IMR-90 (cell line): ENCODE measurements at regions not wholly inside any gene's neighbourhood (a gene's known extent, or its start where the extent isn't known, plus 50 kb on each side); places are given as distances from the start of the nearest gene placed in this dataset.

Experiments used
- ATAC-seq: fragments of 200-7000 bp; cut with Tn5 transposase; 2 replicates; pipeline ENCODE4 v1.9.1; 2020; ENCODE audit warnings: low read depth, mild to moderate bottlenecking, moderate library complexity
- BruUV-seq: library from RNA; stranded (reverse); fragments of 400-500 nt; replicated peaks from 2 replicates; lab custom pipeline; 2021; lab: Mats Ljungman, UMichigan
- CTCF ChIA-PET: fragments of 300-600 bp; formaldehyde crosslinking; extraction: SDS; loops from one replicate; lab custom pipeline; 2021; ENCODE audit warnings: antibody characterized with exemption; lab: Yijun Ruan, JAX
- POLR2A ChIA-PET: fragments of 300-600 bp; sonication (Branson Sonifier 250); formaldehyde crosslinking; loops from one replicate; lab custom pipeline; 2022; ENCODE audit warnings: antibody characterized with exemption; ENCODE audit not compliant: unreplicated experiment; lab: Charles Lee
- DNase-seq: peaks from one replicate; pipeline ENCODE4 v3.0.0; 2013
- H2AFZ ChIP-seq: replicated peaks from 2 replicates; pipeline ENCODE3; 2013; ENCODE audit warnings: low read length, mild to moderate bottlenecking; ENCODE audit not compliant: poor library complexity
- H2AK5ac ChIP-seq: 2 replicates; pipeline ENCODE4 v1.6.1; 2013; ENCODE audit warnings: low read depth, low read length, inconsistent platforms
- H2AK9ac ChIP-seq: replicated peaks from 2 replicates; pipeline ENCODE3; 2013; ENCODE audit warnings: mild to moderate bottlenecking, low read depth, low read length, moderate library complexity; ENCODE audit not compliant: poor library complexity
- H2BK120ac ChIP-seq: 2 replicates; pipeline ENCODE4 v1.6.1; 2013; ENCODE audit warnings: low read depth, low read length, inconsistent platforms
- H2BK15ac ChIP-seq: 3 replicates; pipeline ENCODE4 v1.6.1; 2013; ENCODE audit warnings: low read depth, low read length, inconsistent platforms
- H2BK20ac ChIP-seq: 2 replicates; pipeline ENCODE4 v1.6.1; 2013; ENCODE audit warnings: low read depth, mild to moderate bottlenecking, inconsistent platforms, low read length, moderate library complexity
- H2BK5ac ChIP-seq: 2 replicates; pipeline ENCODE4 v1.6.1; 2013; ENCODE audit warnings: mild to moderate bottlenecking, low read depth, low read length, inconsistent platforms; ENCODE audit not compliant: poor library complexity, severe bottlenecking
- H3K14ac ChIP-seq: replicated peaks from 2 replicates; pipeline ENCODE4 v1.6.1; 2013; ENCODE audit warnings: low read depth, low read length, inconsistent platforms
- H3K18ac ChIP-seq: 2 replicates; pipeline ENCODE4 v1.6.1; 2013; ENCODE audit warnings: low read depth, low read length, control low read depth
- H3K23ac ChIP-seq: 2 replicates; pipeline ENCODE4 v1.6.1; 2013; ENCODE audit warnings: low read depth, low read length, inconsistent platforms
- H3K27ac ChIP-seq: 2 replicates; pipeline ENCODE4 v1.5.1; 2013; ENCODE audit warnings: mild to moderate bottlenecking, control low read depth, low read length; ENCODE audit not compliant: insufficient read depth
- H3K27me3 ChIP-seq: 2 replicates; pipeline ENCODE4 v1.6.1; 2013; ENCODE audit warnings: low read length; ENCODE audit not compliant: control insufficient read depth, insufficient read depth
- H3K36me3 ChIP-seq: 2 replicates; pipeline ENCODE4 v1.6.1; 2013; ENCODE audit warnings: low read length, mixed read lengths; ENCODE audit not compliant: control insufficient read depth, insufficient read depth
- H3K4ac ChIP-seq: 2 replicates; pipeline ENCODE4 v1.6.1; 2013; ENCODE audit warnings: low read depth, low read length, inconsistent platforms
- H3K4me1 ChIP-seq: 2 replicates; pipeline ENCODE4 v1.6.1; 2013; ENCODE audit warnings: low read length, mixed read lengths; ENCODE audit not compliant: control insufficient read depth, insufficient read depth
- H3K4me2 ChIP-seq: 2 replicates; pipeline ENCODE4 v1.6.1; 2013; ENCODE audit warnings: low read depth, mild to moderate bottlenecking, control low read depth, low read length, moderate library complexity
- H3K4me3 ChIP-seq: 2 replicates; pipeline ENCODE4 v1.5.1; 2013; ENCODE audit warnings: low read depth, mild to moderate bottlenecking, control low read depth, low read length, moderate library complexity; ENCODE audit not compliant: insufficient read depth
- H3K56ac ChIP-seq: 2 replicates; pipeline ENCODE4 v1.6.1; 2013; ENCODE audit warnings: low read length, inconsistent platforms; ENCODE audit not compliant: insufficient read depth; ENCODE audit errors: extremely low read depth
- H3K79me1 ChIP-seq, 2 experiments: 2 replicates each; pipeline ENCODE4 v1.6.1; 2013; ENCODE audit warnings: low read length in 2 of 2, inconsistent platforms in 1 of 2, low read depth in 1 of 2
- H3K9ac ChIP-seq: 2 replicates; pipeline ENCODE4 v1.6.1; 2013; ENCODE audit warnings: low read depth, low read length, control low read depth
- H3K9me1 ChIP-seq: 2 replicates; pipeline ENCODE4 v1.6.1; 2013; ENCODE audit warnings: low read length, inconsistent platforms; ENCODE audit not compliant: insufficient read depth
- H3K9me3 ChIP-seq: 2 replicates; pipeline ENCODE4 v1.6.1; 2013; ENCODE audit warnings: low read length; ENCODE audit not compliant: control insufficient read depth, insufficient read depth
- H4K20me1 ChIP-seq: 2 replicates; pipeline ENCODE4 v1.6.1; 2013; ENCODE audit warnings: low read length, inconsistent platforms; ENCODE audit not compliant: insufficient read depth
- H4K5ac ChIP-seq: 2 replicates; pipeline ENCODE4 v1.6.1; 2013; ENCODE audit warnings: mild to moderate bottlenecking, low read depth, low read length, control low read depth
- H4K8ac ChIP-seq, 2 experiments: 2 replicates each; pipeline ENCODE4 v1.6.1; 2013; ENCODE audit warnings: low read depth in 2 of 2, low read length in 2 of 2, control low read depth in 1 of 2, inconsistent platforms in 1 of 2
- H4K91ac ChIP-seq: 2 replicates; pipeline ENCODE4 v1.6.1; 2013; ENCODE audit warnings: low read depth, low read length, inconsistent platforms; ENCODE audit not compliant: insufficient read depth
- BHLHE40 ChIP-seq: fragments of 150-350 bp; IDR thresholded peaks from 2 replicates; pipeline ENCODE4 v1.6.1; 2016; ENCODE audit warnings: mild to moderate bottlenecking, low read depth, low read length
- CEBPB ChIP-seq: IDR thresholded peaks from 2 replicates; pipeline ENCODE4 v1.6.1; 2012; ENCODE audit warnings: low read depth, low read length, improper control_type of control experiment
- CHD1 ChIP-seq: IDR thresholded peaks from 2 replicates; pipeline ENCODE4 v1.6.1; 2012; ENCODE audit warnings: low read depth, low read length, improper control_type of control experiment
- CTCF ChIP-seq: conservative IDR thresholded peaks from 2 replicates; pipeline ENCODE4 v1.5.1; 2012; ENCODE audit warnings: mild to moderate bottlenecking, low read depth, low read length, improper control_type of control experiment
- ELK1 ChIP-seq: fragments of 150-350 bp; IDR thresholded peaks from 2 replicates; pipeline ENCODE4 v1.6.1; 2016; ENCODE audit warnings: low read depth, mild to moderate bottlenecking, low read length, moderate library complexity, borderline replicate concordance
- FOS ChIP-seq: fragments of 150-350 bp; IDR thresholded peaks from 2 replicates; pipeline ENCODE4 v1.6.1; 2016; ENCODE audit warnings: low read depth, low read length
- MAFK ChIP-seq: IDR thresholded peaks from 2 replicates; pipeline ENCODE4 v1.6.1; 2012; ENCODE audit warnings: low read depth, low read length, improper control_type of control experiment
- MAZ ChIP-seq: IDR thresholded peaks from 2 replicates; pipeline ENCODE4 v1.6.1; 2012; ENCODE audit warnings: low read depth, mild to moderate bottlenecking, low read length, improper control_type of control experiment, moderate library complexity, borderline replicate concordance
- MXI1 ChIP-seq: IDR thresholded peaks from 2 replicates; pipeline ENCODE4 v1.6.1; 2012; ENCODE audit warnings: low read depth, mild to moderate bottlenecking, low read length, moderate library complexity, borderline replicate concordance
- NFE2L2 ChIP-seq: fragments of 150-350 bp; IDR thresholded peaks from 2 replicates; pipeline ENCODE4 v1.6.1; 2016; ENCODE audit warnings: low read depth, mild to moderate bottlenecking, low read length
- POLR2A ChIP-seq: IDR thresholded peaks from 2 replicates; pipeline ENCODE4 v1.6.1; 2012; ENCODE audit warnings: mild to moderate bottlenecking, low read depth, low read length
- RAD21 ChIP-seq: IDR thresholded peaks from 2 replicates; pipeline ENCODE4 v1.6.1; 2012; ENCODE audit warnings: low read length, improper control_type of control experiment
- RCOR1 ChIP-seq: IDR thresholded peaks from 2 replicates; pipeline ENCODE4 v1.6.1; 2012; ENCODE audit warnings: mild to moderate bottlenecking, low read length, improper control_type of control experiment; ENCODE audit not compliant: insufficient replicate concordance
- RFX5 ChIP-seq: IDR thresholded peaks from 2 replicates; pipeline ENCODE4 v1.8.0; 2012; ENCODE audit warnings: low read depth, mild to moderate bottlenecking, low read length, moderate library complexity
- SMC3 ChIP-seq: fragments of 150-350 bp; IDR thresholded peaks from 2 replicates; pipeline ENCODE4 v1.6.1; 2016; ENCODE audit warnings: low read depth, mild to moderate bottlenecking, antibody characterized with exemption, low read length, moderate library complexity
- USF2 ChIP-seq: fragments of 150-350 bp; IDR thresholded peaks from 2 replicates; pipeline ENCODE4 v1.6.1; 2017; ENCODE audit warnings: mild to moderate bottlenecking, antibody characterized with exemption, low read length, low read depth
- WGBS, 2 experiments: methylation state at CpG; one replicate each; pipeline versions ENCODE4 v1.1.5 to v1.1.7; 2013; ENCODE audit warnings: missing lambda C conversion rate in 2 of 2; ENCODE audit not compliant: insufficient read length in 1 of 2; ENCODE audit errors: extremely low coverage in 2 of 2; 5-methylcytosine and 5-hydroxymethylcytosine counted together
- dilution Hi-C: fragments of 300-500 bp; cut with HindIII; formaldehyde crosslinking; loops from one replicate; pipeline ENCODE4 v1.14.3; 2018; ENCODE audit warnings: low sequenced_read_pairs; ENCODE audit not compliant: unreplicated experiment
- in situ Hi-C: fragments of 300-500 bp; cut with MboI; formaldehyde crosslinking; loops from 3 replicates; pipeline ENCODE4 v1.14.3; 2019; ENCODE audit warnings: low sequenced_read_pairs, inconsistent platforms, mixed read lengths
- intact Hi-C: fragments of 100-400 bp; cut with micrococcal nuclease; formaldehyde crosslinking; loops from 2 replicates; pipeline ENCODE4 v1.10.0; 2022

GRCh38 chr2:204061241-204061640, 124.7 kb downstream of the ICOS start:
- Histone ChIP-seq H2AFZ (no peak overlapping the region), H3K4me2 (no peak overlapping the region), H3K18ac (no peak overlapping the region), H4K8ac (no peak overlapping the region), H3K56ac (no peak overlapping the region), H3K9me3 (no peaks in the 10 kb centered on the region), H3K23ac (no peak overlapping the region), H4K91ac (no peak overlapping the region), H2BK20ac (no peak overlapping the region), H3K4ac (no peak overlapping the region), H3K9me1 (no peaks in the 10 kb centered on the region), H3K4me1 (no peaks in the 10 kb centered on the region), H2BK120ac (no peak overlapping the region), H3K27me3 (peaks cover 4% of the 10 kb centered on the region; the same call in 1 of the 2 replicates), H3K9ac (no peak overlapping the region), H2AK9ac (no peak overlapping the region), H2BK15ac (no peak overlapping the region), H4K5ac (no peak overlapping the region), H3K14ac (no peak overlapping the region), H4K20me1 (no peaks in the 10 kb centered on the region), H3K4me3 (no peak overlapping the region), H3K36me3 (no peaks in the 10 kb centered on the region), H2AK5ac (no peak overlapping the region), H3K79me1 (no peaks in the 10 kb centered on the region), H3K27ac (no peak overlapping the region), H2BK5ac (no peak overlapping the region)
- intact Hi-C loops = no loop called here
- in situ Hi-C loops = no loop called here
- ChIA-PET POLR2A (no interaction called here), CTCF (no interaction called here)
- no peak for DNase-seq
- no TSS peak for BruUV-seq
- WGBS, 2 experiments = 78% methylated on average over 3 of the region's 4 CpGs; no CpG with 5 or more reads in 1 of the 2 experiments
- ATAC-seq = no peak
- dilution Hi-C loops = no loop called here
- TF ChIP-seq CHD1 (no peak), MAFK (no peak), SMC3 (no peak), RFX5 (no peak), POLR2A (no peak), CEBPB (no peak), FOS (no peak), NFE2L2 (no peak), MAZ (no peak), ELK1 (no peak), CTCF (no peak), RAD21 (no peak), MXI1 (no peak), RCOR1 (no peak), BHLHE40 (no peak), USF2 (no peak)
